ENCODE measurements at regions not wholly inside any gene's neighbourhood (a gene's known extent, or its start where the extent isn't known, plus 50 kb on each side); places are given as distances from the start of the nearest gene placed in this dataset.
A peak's percentile ranks its signal among the peaks of the same experiment; 100 is the strongest.

DNA sequence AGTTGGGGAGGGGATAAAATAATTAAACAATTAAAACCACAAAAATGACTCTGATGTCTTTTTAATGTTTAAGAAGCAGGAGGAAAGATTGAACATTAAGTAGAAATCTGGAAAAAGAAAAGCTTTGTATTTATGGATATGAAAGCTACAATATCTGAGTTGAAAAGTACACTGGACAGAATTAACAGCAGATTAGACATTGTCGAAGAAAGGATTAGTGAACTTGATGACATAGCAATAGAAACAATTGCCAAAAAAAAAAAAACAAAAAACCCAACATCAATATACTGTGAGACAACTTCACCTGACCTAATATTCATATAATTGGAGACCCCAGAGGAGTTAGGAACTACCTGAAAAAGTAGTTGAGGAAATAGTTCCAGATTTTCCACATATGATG lies 289.5 kb upstream of the RGS6 start:
- CTCF ChIA-PET, result no interaction called here
- DNase-seq (ENCODE audit: unreplicated experiment), result no peak
- Mint-ChIP-seq H3K36me3 (ENCODE audit: insufficient read depth, unreplicated experiment) (peaks cover 10% of the 10 kb centered on the region), H3K27me3 (ENCODE audit: insufficient read depth, unreplicated experiment) (no peaks in the 10 kb centered on the region), H3K4me3 (ENCODE audit: unreplicated experiment) (no peak overlapping the region), H3K27ac (ENCODE audit: low read depth, unreplicated experiment) (no peak overlapping the region), H3K4me1 (ENCODE audit: insufficient read depth, unreplicated experiment) (no peaks in the 10 kb centered on the region), H3K9me3 (ENCODE audit: unreplicated experiment) (peaks cover 31% of the 10 kb centered on the region)
- POLR2A ChIA-PET, result no interaction called here
- BruUV-seq (replicated peaks), result no TSS peak
- TF ChIP-seq, protein P1, sequence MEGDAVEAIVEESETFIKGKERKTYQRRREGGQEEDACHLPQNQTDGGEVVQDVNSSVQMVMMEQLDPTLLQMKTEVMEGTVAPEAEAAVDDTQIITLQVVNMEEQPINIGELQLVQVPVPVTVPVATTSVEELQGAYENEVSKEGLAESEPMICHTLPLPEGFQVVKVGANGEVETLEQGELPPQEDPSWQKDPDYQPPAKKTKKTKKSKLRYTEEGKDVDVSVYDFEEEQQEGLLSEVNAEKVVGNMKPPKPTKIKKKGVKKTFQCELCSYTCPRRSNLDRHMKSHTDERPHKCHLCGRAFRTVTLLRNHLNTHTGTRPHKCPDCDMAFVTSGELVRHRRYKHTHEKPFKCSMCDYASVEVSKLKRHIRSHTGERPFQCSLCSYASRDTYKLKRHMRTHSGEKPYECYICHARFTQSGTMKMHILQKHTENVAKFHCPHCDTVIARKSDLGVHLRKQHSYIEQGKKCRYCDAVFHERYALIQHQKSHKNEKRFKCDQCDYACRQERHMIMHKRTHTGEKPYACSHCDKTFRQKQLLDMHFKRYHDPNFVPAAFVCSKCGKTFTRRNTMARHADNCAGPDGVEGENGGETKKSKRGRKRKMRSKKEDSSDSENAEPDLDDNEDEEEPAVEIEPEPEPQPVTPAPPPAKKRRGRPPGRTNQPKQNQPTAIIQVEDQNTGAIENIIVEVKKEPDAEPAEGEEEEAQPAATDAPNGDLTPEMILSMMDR (IDR thresholded peaks at IDR 0.05; ENCODE audit: unreplicated experiment), result no peak
- intact Hi-C loops (cut with micrococcal nuclease), result no loop called here

DNA sequence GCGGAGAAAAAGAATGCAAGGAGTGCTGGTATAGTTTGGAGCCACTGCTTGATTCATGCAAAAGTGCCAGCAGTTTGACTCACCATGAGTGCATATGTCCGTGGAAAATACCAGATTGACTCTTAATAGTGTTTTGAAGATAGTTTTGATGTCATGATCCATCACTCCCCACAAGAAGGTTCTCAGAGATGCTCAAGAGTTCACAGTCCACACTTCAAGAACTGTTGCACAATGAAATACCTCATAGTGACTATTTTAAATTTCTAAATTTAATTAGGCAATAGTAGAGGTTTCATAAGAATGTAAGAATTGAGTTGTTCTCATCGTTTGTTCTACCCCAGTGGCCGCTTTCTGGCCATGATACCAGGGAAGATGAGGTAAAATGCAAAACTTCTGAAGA lies 286.6 kb upstream of the RGS6 start:
- H3K36me3 Mint-ChIP-seq (ENCODE audit: insufficient read depth, unreplicated experiment), result peaks cover 17% of the 10 kb centered on the region

DNA sequence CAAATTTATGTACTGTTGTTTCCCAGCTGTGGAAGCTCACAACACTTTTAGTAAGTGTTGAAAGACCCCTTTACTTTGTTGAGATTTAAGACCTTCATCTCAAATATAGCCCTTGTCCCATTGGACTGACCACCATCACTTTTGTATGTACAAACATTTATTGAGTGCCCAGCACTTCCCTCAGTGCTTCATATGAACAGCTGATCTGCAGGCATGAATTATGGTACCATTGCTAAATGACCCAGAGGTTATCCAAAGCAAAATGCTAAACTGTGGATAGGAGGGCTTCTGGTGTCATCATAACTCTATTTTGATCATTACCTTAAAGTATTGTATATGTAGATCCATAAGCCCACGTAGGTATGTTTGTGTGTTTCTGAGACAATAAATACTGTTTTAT lies 285.7 kb upstream of the RGS6 start:
- H3K4me1 Mint-ChIP-seq (ENCODE audit: insufficient read depth, unreplicated experiment), result no peaks in the 10 kb centered on the region
- ChIA-PET CTCF (interaction anchor here (0.7 kb wide), 1 partner anchor 86 kb away, joined by 4 read pairs; no protein-coding TSS in a partner anchor), POLR2A (interaction anchor here (0.6 kb wide), 1 partner anchor 46 kb away, joined by 4 read pairs; no protein-coding TSS in a partner anchor)
- no peaks in the 10 kb centered on the region for H3K27me3 Mint-ChIP-seq (ENCODE audit: insufficient read depth, unreplicated experiment)
- no peak overlapping the region for H3K4me3 Mint-ChIP-seq (ENCODE audit: unreplicated experiment)
- H3K36me3 Mint-ChIP-seq (ENCODE audit: insufficient read depth, unreplicated experiment), result peaks cover 22% of the 10 kb centered on the region
- no TSS peak for BruUV-seq (replicated peaks)
- H3K27ac Mint-ChIP-seq (ENCODE audit: low read depth, unreplicated experiment), result no peak overlapping the region
- no peak for DNase-seq (ENCODE audit: unreplicated experiment)
- TF ChIP-seq, protein P1 (IDR thresholded peaks at IDR 0.05; ENCODE audit: unreplicated experiment), result no peak
- peaks cover 28% of the 10 kb centered on the region for H3K9me3 Mint-ChIP-seq (ENCODE audit: unreplicated experiment)
- intact Hi-C loops (cut with micrococcal nuclease), result no loop called here

More for the DNA sequence above, 286.6 kb upstream of the RGS6 start:
- Mint-ChIP-seq H3K4me3 (ENCODE audit: unreplicated experiment) (no peak overlapping the region), H3K27ac (ENCODE audit: low read depth, unreplicated experiment) (no peak overlapping the region), H3K27me3 (ENCODE audit: insufficient read depth, unreplicated experiment) (no peaks in the 10 kb centered on the region), H3K9me3 (ENCODE audit: unreplicated experiment) (peaks cover 29% of the 10 kb centered on the region), H3K4me1 (ENCODE audit: insufficient read depth, unreplicated experiment) (no peaks in the 10 kb centered on the region)
- ChIA-PET POLR2A (interaction anchor here (0.8 kb wide), 1 partner anchor 18 kb away, joined by 4 read pairs; no protein-coding TSS in a partner anchor), CTCF (no interaction called here)
- BruUV-seq (replicated peaks), result no TSS peak
- TF ChIP-seq, protein P1 (IDR thresholded peaks at IDR 0.05; ENCODE audit: unreplicated experiment), result no peak
- DNase-seq (ENCODE audit: unreplicated experiment), result peak; percentile 52
- intact Hi-C loops (cut with micrococcal nuclease), result no loop called here

DNA sequence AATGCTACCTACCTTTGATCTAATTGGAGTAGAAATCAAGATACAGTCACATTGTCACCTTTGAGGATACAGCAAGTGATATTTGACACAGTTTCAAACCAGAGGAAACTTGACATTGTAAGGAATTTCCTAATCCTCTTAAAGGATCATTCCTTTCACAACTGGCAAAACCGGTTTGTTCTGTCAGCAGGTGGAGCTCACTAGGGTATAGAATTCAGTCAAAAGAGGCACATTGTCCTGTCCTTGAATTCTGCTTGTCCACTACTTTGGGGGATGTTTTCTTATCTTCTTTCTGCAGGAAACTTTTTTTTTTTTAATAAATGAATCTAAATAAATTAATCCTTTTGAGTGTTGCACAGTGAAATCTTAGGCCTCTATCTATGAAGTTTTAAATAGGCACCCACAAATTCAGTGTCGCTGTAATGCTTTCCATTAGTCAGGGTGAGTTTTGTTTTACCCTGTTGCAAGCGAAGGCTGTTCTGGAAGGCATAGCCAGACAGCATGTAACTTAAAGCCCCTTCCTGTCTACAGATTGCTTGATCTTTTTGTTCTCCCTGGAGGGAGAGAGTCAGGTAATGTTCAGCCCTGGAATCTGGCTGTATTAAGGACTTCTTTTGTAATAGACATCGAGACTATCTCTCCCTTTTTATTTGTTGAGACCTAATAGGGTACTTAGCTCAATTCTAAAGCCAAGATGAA lies 285.0 kb upstream of the RGS6 start:
- intact Hi-C loops (cut with micrococcal nuclease), result no loop called here
- no TSS peak for BruUV-seq (replicated peaks)
- Mint-ChIP-seq H3K4me3 (ENCODE audit: unreplicated experiment) (no peak overlapping the region), H3K4me1 (ENCODE audit: insufficient read depth, unreplicated experiment) (no peaks in the 10 kb centered on the region), H3K36me3 (ENCODE audit: insufficient read depth, unreplicated experiment) (peaks cover 28% of the 10 kb centered on the region), H3K27me3 (ENCODE audit: insufficient read depth, unreplicated experiment) (no peaks in the 10 kb centered on the region), H3K27ac (ENCODE audit: low read depth, unreplicated experiment) (no peak overlapping the region), H3K9me3 (ENCODE audit: unreplicated experiment) (peaks cover 26% of the 10 kb centered on the region)
- TF ChIP-seq, protein P1 (IDR thresholded peaks at IDR 0.05; ENCODE audit: unreplicated experiment), result no peak
- POLR2A ChIA-PET, result interaction anchor here (0.6 kb wide), 1 partner anchor 47 kb away, joined by 4 read pairs; no protein-coding TSS in a partner anchor
- CTCF ChIA-PET, result interaction anchor here (0.7 kb wide), 1 partner anchor 86 kb away, joined by 4 read pairs; no protein-coding TSS in a partner anchor
- DNase-seq (ENCODE audit: unreplicated experiment), result no peak

All from MCF 10A (cell line).